Lower lobe of right lung (tissue), 2 donors: ENCODE measurements at regions not wholly inside any gene's neighbourhood (a gene's known extent, or its start where the extent isn't known, plus 50 kb on each side); places are given as distances from the start of the nearest gene placed in this dataset.

Source experiments
- ATAC-seq, 2 donors: fragments of 200-7000 bp; cut with Tn5 transposase; one replicate each; pipeline ENCODE4 v1.9.1; 2020 to 2022; ENCODE audit warnings: mild to moderate bottlenecking in 2 of 2, moderate library complexity in 2 of 2
- DNase-seq: peaks from one replicate; pipeline ENCODE4 v3.0.0-alpha.2; 2020
- H3K27ac ChIP-seq: fragments of 200-600 bp; one replicate; pipeline ENCODE4 v1.8.0; 2022
- H3K27me3 ChIP-seq: fragments of 200-600 bp; one replicate; pipeline ENCODE4 v1.8.0; 2022; ENCODE audit warnings: low read depth
- H3K36me3 ChIP-seq: fragments of 200-600 bp; one replicate; pipeline ENCODE4 v1.8.0; 2022; ENCODE audit warnings: mild to moderate bottlenecking
- H3K4me1 ChIP-seq: fragments of 200-600 bp; one replicate; pipeline ENCODE4 v1.8.0; 2022
- H3K4me3 ChIP-seq: fragments of 200-600 bp; one replicate; pipeline ENCODE4 v1.8.0; 2022; ENCODE audit warnings: mild to moderate bottlenecking
- H3K9me3 ChIP-seq: fragments of 200-600 bp; one replicate; pipeline ENCODE4 v1.8.0; 2022
- CTCF ChIP-seq: fragments of 200-600 bp; IDR thresholded peaks from one replicate; pipeline ENCODE4 v1.8.0; 2022; ENCODE audit warnings: antibody characterized with exemption, mild to moderate bottlenecking
- intact Hi-C: fragments of 100-400 bp; cut with DNase I; formaldehyde crosslinking; loops from one replicate; pipeline ENCODE4 v1.11.0; 2022
- donor health status: DM: no; HTN: yes; CAD: no; lungs with severe emphysema.

- Histone ChIP-seq H3K9me3 (peaks cover 3% of the 10 kb centered on the region), H3K27me3 (no peaks in the 10 kb centered on the region), H3K4me1 (no peaks in the 10 kb centered on the region), H3K4me3 (no peak overlapping the region), H3K27ac (no peak overlapping the region), H3K36me3 (no peaks in the 10 kb centered on the region)
- ATAC-seq, result no peak
- intact Hi-C loops, result no loop called here
- TF ChIP-seq CTCF, result no peak
- no peak for DNase-seq
These were observed 492.4 kb downstream of the IPMK start for GRCh38 chr10:57775250-57775649.

- no peak for TF ChIP-seq CTCF
- H3K4me3 ChIP-seq, result no peak overlapping the region
- ATAC-seq, result no peak
- H3K27me3 ChIP-seq, result no peaks in the 10 kb centered on the region
- no peaks in the 10 kb centered on the region for H3K4me1 ChIP-seq
- H3K36me3 ChIP-seq, result no peaks in the 10 kb centered on the region
- no peak overlapping the region for H3K27ac ChIP-seq
- intact Hi-C loops, result no loop called here
- peaks cover 10% of the 10 kb centered on the region for H3K9me3 ChIP-seq
- no peak for DNase-seq
These were observed 498.4 kb downstream of the IPMK start for GRCh38 chr10:57769298-57769697.

GRCh38 chr10:57759777-57760176 lies 507.9 kb downstream of the IPMK start:
- Histone ChIP-seq H3K4me1 (no peaks in the 10 kb centered on the region), H3K36me3 (no peaks in the 10 kb centered on the region), H3K27me3 (no peaks in the 10 kb centered on the region), H3K4me3 (no peak overlapping the region), H3K27ac (no peak overlapping the region), H3K9me3 (no peaks in the 10 kb centered on the region)
- no peak for TF ChIP-seq CTCF
- ATAC-seq (no peak), DNase-seq (no peak)
- intact Hi-C loops, result no loop called here

- intact Hi-C loops, result no loop called here
- no peaks in the 10 kb centered on the region for H3K27me3 ChIP-seq
- H3K9me3 ChIP-seq, result peaks cover 1% of the 10 kb centered on the region
- H3K27ac ChIP-seq, result no peak overlapping the region
- no peaks in the 10 kb centered on the region for H3K4me1 ChIP-seq
- ATAC-seq (peak in 1 of 2 donors; percentile 50), DNase-seq (no peak)
- no peak for TF ChIP-seq CTCF
- no peak overlapping the region for H3K4me3 ChIP-seq
- no peaks in the 10 kb centered on the region for H3K36me3 ChIP-seq
These were observed 512.9 kb downstream of the IPMK start for GRCh38 chr10:57754803-57755202.

- Histone ChIP-seq H3K27ac (no peak overlapping the region), H3K9me3 (peaks cover 4% of the 10 kb centered on the region), H3K4me3 (no peak overlapping the region), H3K27me3 (no peaks in the 10 kb centered on the region), H3K4me1 (no peaks in the 10 kb centered on the region), H3K36me3 (no peaks in the 10 kb centered on the region)
- intact Hi-C loops, result no loop called here
- DNase-seq (no peak), ATAC-seq (no peak)
- TF ChIP-seq CTCF, result no peak
These were observed 524.0 kb downstream of the IPMK start for GRCh38 chr10:57743711-57744110.

GRCh38 chr10:57741751-57742150 lies 525.9 kb downstream of the IPMK start:
- H3K4me3 ChIP-seq, result no peak overlapping the region
- TF ChIP-seq CTCF, result no peak
- intact Hi-C loops, result no loop called here
- no peak for DNase-seq
- H3K27ac ChIP-seq, result no peak overlapping the region
- H3K4me1 ChIP-seq, result no peaks in the 10 kb centered on the region
- H3K9me3 ChIP-seq, result no peaks in the 10 kb centered on the region
- no peaks in the 10 kb centered on the region for H3K36me3 ChIP-seq
- no peak for ATAC-seq
- no peaks in the 10 kb centered on the region for H3K27me3 ChIP-seq
